ENCODE measurements at regions not wholly inside any gene's neighbourhood (a gene's known extent, or its start where the extent isn't known, plus 50 kb on each side); places are given as distances from the start of the nearest gene placed in this dataset.

- no peaks in the 10 kb centered on the region for H3K36me3 Mint-ChIP-seq
- H3K9me3 Mint-ChIP-seq: no peaks in the 10 kb centered on the region
- H3K27me3 Mint-ChIP-seq (ENCODE audit: low read depth): no peaks in the 10 kb centered on the region
- no peak overlapping the region for H3K27ac Mint-ChIP-seq
- no peak overlapping the region for H3K4me3 Mint-ChIP-seq
- no peaks in the 10 kb centered on the region for H3K4me1 Mint-ChIP-seq
- TF ChIP-seq CTCF (IDR thresholded peaks at IDR 0.05; ENCODE audit: unreplicated experiment): no peak
- DNase-seq (ENCODE audit: low spot score in 2 of 2, unreplicated experiment in 2 of 2): no peak
Observed at GRCh38 chr11:87675993-87676392, 499.2 kb downstream of the RAB38 start.

GRCh38 chr11:87666730-87667129 lies 508.5 kb downstream of the RAB38 start:
- Mint-ChIP-seq H3K4me1 (peaks cover 2% of the 10 kb centered on the region), H3K36me3 (no peaks in the 10 kb centered on the region), H3K27me3 (ENCODE audit: low read depth) (no peaks in the 10 kb centered on the region), H3K9me3 (no peaks in the 10 kb centered on the region), H3K27ac (no peak overlapping the region), H3K4me3 (no peak overlapping the region)
- no peak for TF ChIP-seq CTCF (IDR thresholded peaks at IDR 0.05; ENCODE audit: unreplicated experiment)
- no peak for DNase-seq (ENCODE audit: low spot score in 2 of 2, unreplicated experiment in 2 of 2)

- TF ChIP-seq CTCF (IDR thresholded peaks at IDR 0.05; ENCODE audit: unreplicated experiment): no peak
- peaks cover 2% of the 10 kb centered on the region for H3K9me3 Mint-ChIP-seq
- peaks cover 5% of the 10 kb centered on the region for H3K4me1 Mint-ChIP-seq
- no peak overlapping the region for H3K4me3 Mint-ChIP-seq
- no peak for DNase-seq (ENCODE audit: low spot score in 2 of 2, unreplicated experiment in 2 of 2)
- no peaks in the 10 kb centered on the region for H3K36me3 Mint-ChIP-seq
- H3K27ac Mint-ChIP-seq: no peak overlapping the region
- H3K27me3 Mint-ChIP-seq (ENCODE audit: low read depth): no peaks in the 10 kb centered on the region
Observed at GRCh38 chr11:87662287-87662686, 513.0 kb downstream of the RAB38 start.

- H3K27ac Mint-ChIP-seq: no peak overlapping the region
Observed at GRCh38 chr11:87660926-87661660, 514.1 kb downstream of the RAB38 start.

GRCh38 chr11:87659807-87660206 lies 515.4 kb downstream of the RAB38 start:
- no peak for DNase-seq (ENCODE audit: low spot score in 2 of 2, unreplicated experiment in 2 of 2)
- Mint-ChIP-seq H3K4me3 (no peak overlapping the region), H3K27me3 (ENCODE audit: low read depth) (no peaks in the 10 kb centered on the region), H3K36me3 (no peaks in the 10 kb centered on the region), H3K4me1 (peaks cover 3% of the 10 kb centered on the region), H3K27ac (no peak overlapping the region), H3K9me3 (peaks cover 7% of the 10 kb centered on the region)
- no peak for TF ChIP-seq CTCF (IDR thresholded peaks at IDR 0.05; ENCODE audit: unreplicated experiment)

More at GRCh38 chr11:87660926-87661660, 514.1 kb downstream of the RAB38 start:
- Mint-ChIP-seq H3K4me3 (no peak overlapping the region), H3K27me3 (ENCODE audit: low read depth) (no peaks in the 10 kb centered on the region), H3K36me3 (no peaks in the 10 kb centered on the region), H3K4me1 (peaks cover 3% of the 10 kb centered on the region), H3K9me3 (peaks cover 7% of the 10 kb centered on the region)
- TF ChIP-seq CTCF (IDR thresholded peaks at IDR 0.05; ENCODE audit: unreplicated experiment): no peak
- DNase-seq (ENCODE audit: low spot score in 2 of 2, unreplicated experiment in 2 of 2): no peak

All from mesothelial cell of epicardium (in vitro differentiated cells).